Keratinocyte (primary cell): ENCODE measurements at regions not wholly inside any gene's neighbourhood (a gene's known extent, or its start where the extent isn't known, plus 50 kb on each side); places are given as distances from the start of the nearest gene placed in this dataset.

Experiments
- CTCF ChIP-seq, 3 experiments: IDR thresholded peaks in 1 of 3; conservative IDR thresholded peaks in 1 of 3; optimal IDR thresholded peaks in 1 of 3; 2 replicates in 2 of 3; 3 replicates in 1 of 3; pipeline versions ENCODE3 to v1.5.1; 2011; ENCODE audit warnings: low read length in 3 of 3, mild to moderate bottlenecking in 3 of 3, moderate library complexity in 2 of 3, control low read depth in 1 of 3, inconsistent platforms in 1 of 3; ENCODE audit not compliant: insufficient read depth in 2 of 3; ENCODE audit errors: extremely low read depth in 1 of 3
- EZH2 ChIP-seq: IDR thresholded peaks from one replicate; pipeline ENCODE4 v1.6.1; 2012; ENCODE audit warnings: inconsistent platforms, mild to moderate bottlenecking, low read length, moderate library complexity

- TF ChIP-seq CTCF (optimal IDR thresholded peaks at IDR 0.05 in 1 of 3, IDR thresholded peaks at IDR 0.05 in 1 of 3, conservative IDR thresholded peaks at IDR 0.05 in 1 of 3; ENCODE audit: extremely low read depth in 1 of 3, insufficient read depth in 2 of 3, low read length in 3 of 3) (no peak), EZH2 (no peak)
These were observed 87.2 kb upstream of the PLPP4 start for GRCh38 chr10:120369856-120370276.
